K562 (cell line): ENCODE measurements at regions not wholly inside any gene's neighbourhood (a gene's known extent, or its start where the extent isn't known, plus 50 kb on each side); places are given as distances from the start of the nearest gene placed in this dataset.

ENCODE experiments used
- CTCF ChIP-seq, 3 experiments: IDR thresholded peaks in 2 of 3; conservative IDR thresholded peaks in 1 of 3; 2 replicates each; pipeline ENCODE4 v1.5.1; 2011 to 2012; ENCODE audit warnings: low read length in 3 of 3, mild to moderate bottlenecking in 3 of 3, control low read depth in 2 of 3, improper control_type of control experiment in 1 of 3, inconsistent platforms in 1 of 3, low read depth in 1 of 3, mixed read lengths in 1 of 3, moderate library complexity in 1 of 3; ENCODE audit not compliant: insufficient read depth in 2 of 3
- E2F1 ChIP-seq: sonication (generic); formaldehyde crosslinking; IDR thresholded peaks from 2 replicates; pipeline ENCODE4 v1.8.1; 2023; ENCODE audit warnings: mild to moderate bottlenecking, missing genetic modification reagents, moderate library complexity
- ELF1 ChIP-seq: fragments of 200-800 bp; sonication (Bioruptor generic); IDR thresholded peaks from 2 replicates; pipeline ENCODE4 v1.6.1; 2016; ENCODE audit warnings: missing genetic modification characterization, missing compliant biosample characterization
- ESRRA ChIP-seq: fragments of 450-650 bp; IDR thresholded peaks from 2 replicates; pipeline ENCODE4 v1.6.1; 2014; ENCODE audit warnings: low read depth, mild to moderate bottlenecking, moderate library complexity, borderline replicate concordance
- MCM5 ChIP-seq: fragments of 450-650 bp; IDR thresholded peaks from 2 replicates; pipeline ENCODE4 v1.6.1; 2016; ENCODE audit warnings: low read depth
- PML ChIP-seq: IDR thresholded peaks from 2 replicates; pipeline ENCODE4 v1.6.1; 2012; ENCODE audit warnings: low read length, inconsistent platforms
- RBBP5 ChIP-seq: fragments of 200-600 bp; sonication (generic); IDR thresholded peaks from 2 replicates; pipeline ENCODE4 v1.6.1; 2012; ENCODE audit warnings: borderline replicate concordance, mild to moderate bottlenecking, low read length, control low read depth, inconsistent platforms; ENCODE audit not compliant: insufficient read depth, poor library complexity, severe bottlenecking
- ZKSCAN8 ChIP-seq: fragments of 200-800 bp; sonication (Bioruptor generic); IDR thresholded peaks from 2 replicates; pipeline ENCODE4 v1.6.1; 2016; ENCODE audit warnings: missing genetic modification characterization, missing compliant biosample characterization
- TF ChIP-seq, protein P1 (sequence below): sonication (generic); formaldehyde crosslinking; IDR thresholded peaks from 2 replicates; pipeline ENCODE4 v1.8.0; 2022; ENCODE audit warnings: mild to moderate bottlenecking, missing genetic modification reagents

DNA sequence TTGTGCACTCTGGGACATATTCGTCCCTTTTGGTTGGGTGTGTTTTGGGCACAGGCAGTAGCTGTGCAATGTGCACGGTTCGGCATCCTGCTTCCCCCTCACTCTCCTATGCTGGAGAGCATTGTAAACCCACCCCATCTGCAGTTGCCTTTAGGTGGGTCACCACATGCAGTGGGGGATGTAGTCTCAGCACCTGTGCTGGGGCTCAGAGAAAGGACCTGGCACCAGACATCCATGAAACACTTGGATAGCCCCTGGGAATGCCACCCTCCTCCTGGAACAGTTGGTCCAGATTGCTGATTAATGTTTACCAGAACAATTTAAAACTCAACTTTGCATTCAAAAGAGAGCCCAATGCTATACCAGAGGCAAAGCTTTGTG is 123.9 kb upstream of the MEF2A start:
- TF ChIP-seq CTCF (IDR thresholded peaks at IDR 0.05 in 2 of 3, conservative IDR thresholded peaks at IDR 0.05 in 1 of 3; ENCODE audit: insufficient read depth in 2 of 3, low read depth in 1 of 3, low read length in 3 of 3): no peak
- no peak for TF ChIP-seq MCM5
- TF ChIP-seq ZKSCAN8: no peak
- no peak for TF ChIP-seq E2F1
- no peak for TF ChIP-seq ESRRA
- TF ChIP-seq ELF1 (tag): no peak
- no peak for TF ChIP-seq RBBP5
- TF ChIP-seq PML: no peak
- TF ChIP-seq, protein P1, sequence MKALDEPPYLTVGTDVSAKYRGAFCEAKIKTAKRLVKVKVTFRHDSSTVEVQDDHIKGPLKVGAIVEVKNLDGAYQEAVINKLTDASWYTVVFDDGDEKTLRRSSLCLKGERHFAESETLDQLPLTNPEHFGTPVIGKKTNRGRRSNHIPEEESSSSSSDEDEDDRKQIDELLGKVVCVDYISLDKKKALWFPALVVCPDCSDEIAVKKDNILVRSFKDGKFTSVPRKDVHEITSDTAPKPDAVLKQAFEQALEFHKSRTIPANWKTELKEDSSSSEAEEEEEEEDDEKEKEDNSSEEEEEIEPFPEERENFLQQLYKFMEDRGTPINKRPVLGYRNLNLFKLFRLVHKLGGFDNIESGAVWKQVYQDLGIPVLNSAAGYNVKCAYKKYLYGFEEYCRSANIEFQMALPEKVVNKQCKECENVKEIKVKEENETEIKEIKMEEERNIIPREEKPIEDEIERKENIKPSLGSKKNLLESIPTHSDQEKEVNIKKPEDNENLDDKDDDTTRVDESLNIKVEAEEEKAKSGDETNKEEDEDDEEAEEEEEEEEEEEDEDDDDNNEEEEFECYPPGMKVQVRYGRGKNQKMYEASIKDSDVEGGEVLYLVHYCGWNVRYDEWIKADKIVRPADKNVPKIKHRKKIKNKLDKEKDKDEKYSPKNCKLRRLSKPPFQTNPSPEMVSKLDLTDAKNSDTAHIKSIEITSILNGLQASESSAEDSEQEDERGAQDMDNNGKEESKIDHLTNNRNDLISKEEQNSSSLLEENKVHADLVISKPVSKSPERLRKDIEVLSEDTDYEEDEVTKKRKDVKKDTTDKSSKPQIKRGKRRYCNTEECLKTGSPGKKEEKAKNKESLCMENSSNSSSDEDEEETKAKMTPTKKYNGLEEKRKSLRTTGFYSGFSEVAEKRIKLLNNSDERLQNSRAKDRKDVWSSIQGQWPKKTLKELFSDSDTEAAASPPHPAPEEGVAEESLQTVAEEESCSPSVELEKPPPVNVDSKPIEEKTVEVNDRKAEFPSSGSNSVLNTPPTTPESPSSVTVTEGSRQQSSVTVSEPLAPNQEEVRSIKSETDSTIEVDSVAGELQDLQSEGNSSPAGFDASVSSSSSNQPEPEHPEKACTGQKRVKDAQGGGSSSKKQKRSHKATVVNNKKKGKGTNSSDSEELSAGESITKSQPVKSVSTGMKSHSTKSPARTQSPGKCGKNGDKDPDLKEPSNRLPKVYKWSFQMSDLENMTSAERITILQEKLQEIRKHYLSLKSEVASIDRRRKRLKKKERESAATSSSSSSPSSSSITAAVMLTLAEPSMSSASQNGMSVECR (CRISPR knock-in tag): no peak
